ENCODE measurements at regions not wholly inside any gene's neighbourhood (a gene's known extent, or its start where the extent isn't known, plus 50 kb on each side); places are given as distances from the start of the nearest gene placed in this dataset.

DNA sequence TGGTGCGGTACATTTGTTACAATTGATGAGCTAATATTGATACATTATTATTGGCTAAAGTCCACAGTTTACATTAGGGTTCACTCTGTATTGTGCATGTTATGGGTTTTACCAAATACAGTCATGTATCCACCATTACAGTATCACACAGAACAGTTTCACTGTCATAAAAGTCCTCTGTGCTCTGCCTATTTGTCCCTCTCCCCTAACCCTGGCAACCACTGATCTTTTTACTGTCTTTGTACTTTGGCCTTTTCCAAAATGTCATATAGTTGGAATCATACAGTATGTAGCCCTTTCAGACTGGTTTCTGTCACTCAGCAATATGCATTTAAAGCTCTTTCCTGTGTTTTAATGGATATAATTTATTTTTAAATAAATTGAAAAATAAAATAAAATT is 83.1 kb upstream of the SLC4A7 start:
- ChIA-PET POLR2A (interaction anchor here (0.6 kb wide), 1 partner anchor 61 kb away, joined by 6 read pairs; no protein-coding TSS in a partner anchor), CTCF (no interaction called here)
- TF ChIP-seq, protein P1, sequence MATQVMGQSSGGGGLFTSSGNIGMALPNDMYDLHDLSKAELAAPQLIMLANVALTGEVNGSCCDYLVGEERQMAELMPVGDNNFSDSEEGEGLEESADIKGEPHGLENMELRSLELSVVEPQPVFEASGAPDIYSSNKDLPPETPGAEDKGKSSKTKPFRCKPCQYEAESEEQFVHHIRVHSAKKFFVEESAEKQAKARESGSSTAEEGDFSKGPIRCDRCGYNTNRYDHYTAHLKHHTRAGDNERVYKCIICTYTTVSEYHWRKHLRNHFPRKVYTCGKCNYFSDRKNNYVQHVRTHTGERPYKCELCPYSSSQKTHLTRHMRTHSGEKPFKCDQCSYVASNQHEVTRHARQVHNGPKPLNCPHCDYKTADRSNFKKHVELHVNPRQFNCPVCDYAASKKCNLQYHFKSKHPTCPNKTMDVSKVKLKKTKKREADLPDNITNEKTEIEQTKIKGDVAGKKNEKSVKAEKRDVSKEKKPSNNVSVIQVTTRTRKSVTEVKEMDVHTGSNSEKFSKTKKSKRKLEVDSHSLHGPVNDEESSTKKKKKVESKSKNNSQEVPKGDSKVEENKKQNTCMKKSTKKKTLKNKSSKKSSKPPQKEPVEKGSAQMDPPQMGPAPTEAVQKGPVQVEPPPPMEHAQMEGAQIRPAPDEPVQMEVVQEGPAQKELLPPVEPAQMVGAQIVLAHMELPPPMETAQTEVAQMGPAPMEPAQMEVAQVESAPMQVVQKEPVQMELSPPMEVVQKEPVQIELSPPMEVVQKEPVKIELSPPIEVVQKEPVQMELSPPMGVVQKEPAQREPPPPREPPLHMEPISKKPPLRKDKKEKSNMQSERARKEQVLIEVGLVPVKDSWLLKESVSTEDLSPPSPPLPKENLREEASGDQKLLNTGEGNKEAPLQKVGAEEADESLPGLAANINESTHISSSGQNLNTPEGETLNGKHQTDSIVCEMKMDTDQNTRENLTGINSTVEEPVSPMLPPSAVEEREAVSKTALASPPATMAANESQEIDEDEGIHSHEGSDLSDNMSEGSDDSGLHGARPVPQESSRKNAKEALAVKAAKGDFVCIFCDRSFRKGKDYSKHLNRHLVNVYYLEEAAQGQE (IDR thresholded peaks at IDR 0.05; ENCODE audit: insufficient read depth in 1 of 2, low read depth in 2 of 2, low read length in 1 of 2) = no peak
- TF ChIP-seq POLR2AphosphoS5 (IDR thresholded peaks at IDR 0.05; ENCODE audit: low read depth, low read length) (no peak), SIN3A (IDR thresholded peaks at IDR 0.05; ENCODE audit: borderline replicate concordance, insufficient read depth, low read depth, low read length) (no peak), TCF7L2 (IDR thresholded peaks at IDR 0.05; ENCODE audit: low read depth, low read length) (no peak)
- no peaks in the 10 kb centered on the region for H3K9me3 ChIP-seq (ENCODE audit: control insufficient read depth, insufficient read depth, low read depth, low read length)
- ATAC-seq (no peak), DNase-seq (ENCODE audit: low read depth, low spot score) (no peak)
- peaks cover 18% of the 10 kb centered on the region; the same call in 1 of the 2 replicates for H3K4me1 ChIP-seq (ENCODE audit: control insufficient read depth, insufficient read depth, low read length)
- H3K4me3 ChIP-seq (ENCODE audit: low read depth in 2 of 2, low read length in 2 of 2) = no peak overlapping the region
- H3K27ac ChIP-seq (ENCODE audit: low read length) = no peak overlapping the region; the same call in 1 of the 2 replicates
- H3K27me3 ChIP-seq (ENCODE audit: control insufficient read depth, insufficient read depth, low read length) = no peaks in the 10 kb centered on the region
- no TSS peak for BruUV-seq (replicated peaks)
- in situ Hi-C loops (cut with HindIII; ENCODE audit: low pct_unique_long_range_greater_than_20kb, low sequenced_read_pairs) (no loop called here), intact Hi-C loops (cut with micrococcal nuclease; ENCODE audit: unreplicated experiment) (no loop called here)
- no peaks in the 10 kb centered on the region for H3K36me3 ChIP-seq (ENCODE audit: control insufficient read depth, insufficient read depth, low read length)

DNA sequence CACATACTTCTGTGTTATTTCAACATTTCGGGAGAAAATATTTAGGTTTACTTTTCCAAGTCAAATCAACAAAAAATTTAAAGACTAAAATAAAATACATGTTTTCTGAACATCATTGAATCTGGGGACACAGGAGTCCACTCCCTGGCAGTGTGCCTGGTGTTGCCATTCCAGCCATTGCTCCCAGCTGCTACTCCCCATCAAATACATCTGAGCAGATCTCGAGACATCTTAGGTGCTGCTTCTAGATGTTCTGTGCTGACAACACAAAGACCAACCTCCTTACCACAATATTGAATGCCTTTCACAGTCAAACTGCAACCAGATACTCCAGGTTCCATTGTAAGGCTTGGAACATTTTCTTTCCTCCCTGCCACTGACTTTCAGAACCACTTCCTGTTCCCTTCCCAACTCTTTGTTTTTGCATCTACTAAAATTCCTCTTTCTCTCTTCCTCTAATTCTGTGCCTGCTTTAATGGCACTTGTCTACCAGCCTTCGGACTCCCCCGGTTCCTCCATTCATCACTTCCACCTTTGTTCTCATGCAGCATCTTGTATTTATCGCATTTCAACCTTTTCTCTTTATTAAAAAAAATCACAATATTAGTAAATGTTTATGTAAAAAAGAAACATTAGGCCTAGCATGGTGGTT is 81.1 kb upstream of the SLC4A7 start:
- in situ Hi-C loops (cut with HindIII; ENCODE audit: low pct_unique_long_range_greater_than_20kb, low sequenced_read_pairs) (no loop called here), intact Hi-C loops (cut with micrococcal nuclease; ENCODE audit: unreplicated experiment) (no loop called here)
- ATAC-seq (no peak), DNase-seq (ENCODE audit: low read depth, low spot score) (no peak)
- Histone ChIP-seq H3K27me3 (ENCODE audit: control insufficient read depth, insufficient read depth, low read length) (no peaks in the 10 kb centered on the region), H3K36me3 (ENCODE audit: control insufficient read depth, insufficient read depth, low read length) (no peaks in the 10 kb centered on the region), H3K27ac (ENCODE audit: low read length) (peak overlapping the region; percentile 71; the same call in 1 of the 2 replicates), H3K4me3 (ENCODE audit: low read depth in 2 of 2, low read length in 2 of 2) (no peak overlapping the region), H3K4me1 (ENCODE audit: control insufficient read depth, insufficient read depth, low read length) (peaks cover 10% of the 10 kb centered on the region; the same call in 1 of the 2 replicates), H3K9me3 (ENCODE audit: control insufficient read depth, insufficient read depth, low read depth, low read length) (no peaks in the 10 kb centered on the region)
- no TSS peak for BruUV-seq (replicated peaks)
- POLR2A ChIA-PET = interaction anchor here (0.6 kb wide), 1 partner anchor 77 kb away, joined by 3 read pairs; no protein-coding TSS in a partner anchor
- CTCF ChIA-PET = no interaction called here
- TF ChIP-seq SIN3A (IDR thresholded peaks at IDR 0.05; ENCODE audit: borderline replicate concordance, insufficient read depth, low read depth, low read length) (no peak), TCF7L2 (IDR thresholded peaks at IDR 0.05; ENCODE audit: low read depth, low read length) (no peak), POLR2AphosphoS5 (IDR thresholded peaks at IDR 0.05; ENCODE audit: low read depth, low read length) (no peak)
- TF ChIP-seq, protein P1 (IDR thresholded peaks at IDR 0.05; ENCODE audit: insufficient read depth in 1 of 2, low read depth in 2 of 2, low read length in 1 of 2) = no peak
- TF ChIP-seq, protein P2, sequence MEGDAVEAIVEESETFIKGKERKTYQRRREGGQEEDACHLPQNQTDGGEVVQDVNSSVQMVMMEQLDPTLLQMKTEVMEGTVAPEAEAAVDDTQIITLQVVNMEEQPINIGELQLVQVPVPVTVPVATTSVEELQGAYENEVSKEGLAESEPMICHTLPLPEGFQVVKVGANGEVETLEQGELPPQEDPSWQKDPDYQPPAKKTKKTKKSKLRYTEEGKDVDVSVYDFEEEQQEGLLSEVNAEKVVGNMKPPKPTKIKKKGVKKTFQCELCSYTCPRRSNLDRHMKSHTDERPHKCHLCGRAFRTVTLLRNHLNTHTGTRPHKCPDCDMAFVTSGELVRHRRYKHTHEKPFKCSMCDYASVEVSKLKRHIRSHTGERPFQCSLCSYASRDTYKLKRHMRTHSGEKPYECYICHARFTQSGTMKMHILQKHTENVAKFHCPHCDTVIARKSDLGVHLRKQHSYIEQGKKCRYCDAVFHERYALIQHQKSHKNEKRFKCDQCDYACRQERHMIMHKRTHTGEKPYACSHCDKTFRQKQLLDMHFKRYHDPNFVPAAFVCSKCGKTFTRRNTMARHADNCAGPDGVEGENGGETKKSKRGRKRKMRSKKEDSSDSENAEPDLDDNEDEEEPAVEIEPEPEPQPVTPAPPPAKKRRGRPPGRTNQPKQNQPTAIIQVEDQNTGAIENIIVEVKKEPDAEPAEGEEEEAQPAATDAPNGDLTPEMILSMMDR (IDR thresholded peaks at IDR 0.05) = no peak

All from Panc1 (cell line).